DMS153 (cell line): ENCODE measurements at regions not wholly inside any gene's neighbourhood (a gene's known extent, or its start where the extent isn't known, plus 50 kb on each side); places are given as distances from the start of the nearest gene placed in this dataset.
"Not testable (repeated sequence)": the region's sequence is repeated elsewhere in the genome, so short reads cannot be mapped to it uniquely, and the experiment has no call there.

ENCODE experiments used
- DNase-seq: peaks from one replicate; lab custom pipeline; 2025; lab: John Stamatoyannopoulos, UW

GRCh38 chr15:26026671-26027070 lies 163.5 kb upstream of the ATP10A start:
- DNase-seq: not testable (repeated sequence)

GRCh38 chr15:26024241-26024640 lies 161.1 kb upstream of the ATP10A start:
- no peak for DNase-seq

DNA sequence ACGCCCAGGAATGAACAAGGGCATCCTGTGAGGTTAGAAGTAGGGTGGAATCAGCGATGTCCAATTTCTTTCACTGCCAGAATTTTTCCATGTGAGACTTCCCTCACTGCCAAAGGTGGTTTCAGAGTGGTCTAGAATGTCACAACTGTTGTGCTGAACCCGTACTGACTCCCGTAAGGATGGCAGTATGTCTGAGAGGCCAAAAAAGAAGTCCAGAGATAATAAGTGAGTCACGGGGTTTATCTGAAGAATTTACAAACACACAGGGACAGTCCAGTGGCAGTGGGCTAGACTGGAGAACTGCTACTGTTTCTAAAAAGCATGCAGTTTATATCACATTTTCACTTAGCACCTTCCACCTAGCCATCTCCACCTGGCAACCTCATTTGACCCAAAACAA lies 160.6 kb upstream of the ATP10A start:
- no peak for DNase-seq

- DNase-seq: no peak
These were observed 160.1 kb upstream of the ATP10A start for GRCh38 chr15:26023231-26023630.

- DNase-seq: no peak
These were observed 157.7 kb upstream of the ATP10A start for GRCh38 chr15:26020871-26021270.

GRCh38 chr15:26017665-26018064 lies 154.5 kb upstream of the ATP10A start:
- DNase-seq: no peak

- DNase-seq: no peak
These were observed 152.5 kb upstream of the ATP10A start for GRCh38 chr15:26015516-26016075.

- DNase-seq: no peak
These were observed 150.9 kb upstream of the ATP10A start for GRCh38 chr15:26013981-26014380.

GRCh38 chr15:26011916-26012315 lies 148.8 kb upstream of the ATP10A start:
- no peak for DNase-seq

GRCh38 chr15:26007151-26007550 lies 144.0 kb upstream of the ATP10A start:
- DNase-seq: no peak

DNA sequence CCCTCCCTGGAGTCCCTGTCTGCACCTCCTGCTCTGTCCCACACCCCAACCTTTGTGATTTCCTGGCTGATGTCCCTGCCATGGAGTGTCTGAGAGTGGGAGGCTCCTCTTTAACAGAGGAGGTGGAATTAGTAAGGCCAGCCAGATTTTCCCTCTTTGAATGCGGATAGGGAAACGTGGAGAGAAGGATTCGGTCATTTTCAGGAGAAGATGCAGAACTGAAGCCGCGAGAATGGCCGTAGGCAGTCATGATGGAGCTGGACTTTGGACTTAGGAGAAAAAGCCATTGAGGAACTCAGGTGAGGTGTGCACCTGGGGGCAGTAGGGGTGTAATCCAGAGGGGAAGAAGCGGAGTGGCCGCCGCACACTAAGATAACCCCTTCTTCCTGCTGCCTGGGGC lies 138.1 kb upstream of the ATP10A start:
- DNase-seq: no peak

DNA sequence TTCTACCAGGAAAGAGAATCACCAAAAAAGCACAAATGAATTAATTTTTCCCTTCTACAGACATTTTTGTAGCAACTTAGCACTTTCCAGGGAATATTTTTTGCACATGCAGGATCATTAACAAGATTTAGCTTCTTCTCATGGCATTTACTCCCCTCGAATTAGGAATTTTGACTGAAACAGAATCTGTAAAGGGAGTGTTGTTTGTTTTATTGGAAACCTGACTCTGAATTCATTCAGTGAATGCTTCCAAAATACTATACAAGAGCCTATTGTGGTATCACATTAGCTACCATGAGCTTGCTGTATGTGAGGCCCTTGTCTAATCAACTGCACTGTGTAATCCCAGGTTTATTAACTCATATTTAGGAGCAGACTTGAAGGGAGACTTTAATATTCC lies 130.4 kb upstream of the ATP10A start:
- no peak for DNase-seq

DNA sequence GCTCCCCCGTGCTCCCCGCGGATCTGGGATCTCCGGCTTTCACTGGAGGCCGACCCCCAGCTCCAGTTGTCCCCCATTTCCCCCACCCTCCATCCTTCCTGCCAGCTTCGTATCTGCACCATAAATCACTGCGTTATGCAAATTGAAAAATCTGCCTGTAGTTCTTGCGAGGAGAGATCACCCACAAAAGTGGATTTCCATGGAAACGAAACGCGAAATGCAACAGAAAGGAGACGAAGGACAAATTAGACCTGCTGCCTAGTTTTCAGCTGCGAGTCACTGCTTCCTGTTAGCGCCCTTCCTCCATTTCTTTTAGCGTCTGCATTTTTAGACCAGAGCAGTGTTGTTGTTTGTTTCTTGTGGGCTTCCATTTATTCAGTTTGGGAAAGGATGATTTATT lies 127.1 kb upstream of the ATP10A start:
- no peak for DNase-seq

GRCh38 chr15:25989327-25989726 lies 126.2 kb upstream of the ATP10A start:
- no peak for DNase-seq

- DNase-seq: not testable (repeated sequence)
These were observed 125.6 kb upstream of the ATP10A start for GRCh38 chr15:25988716-25989115.

- DNase-seq: no peak
These were observed 124.5 kb upstream of the ATP10A start for GRCh38 chr15:25987638-25988037.

DNA sequence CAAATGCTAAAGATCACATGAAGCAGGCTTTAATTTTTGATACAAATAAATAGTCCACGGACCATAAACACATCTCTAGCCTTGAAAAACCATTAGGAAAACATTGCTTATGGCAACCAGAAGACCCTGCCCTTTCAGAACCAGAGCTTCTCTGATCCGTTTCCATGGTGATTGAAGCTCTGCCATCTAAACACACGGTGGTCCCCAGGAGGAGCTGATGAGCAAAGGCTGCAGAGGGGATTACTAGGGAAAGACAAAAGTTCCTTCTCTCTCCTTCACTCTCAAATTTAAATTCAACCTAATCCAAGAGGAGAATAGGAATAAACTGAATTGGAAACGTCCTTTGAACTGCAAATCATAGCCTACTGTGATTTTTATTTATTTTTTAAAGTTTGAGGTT lies 122.0 kb upstream of the ATP10A start:
- DNase-seq: no peak

- DNase-seq: no peak
These were observed 119.6 kb upstream of the ATP10A start for GRCh38 chr15:25982736-25983135.

DNA sequence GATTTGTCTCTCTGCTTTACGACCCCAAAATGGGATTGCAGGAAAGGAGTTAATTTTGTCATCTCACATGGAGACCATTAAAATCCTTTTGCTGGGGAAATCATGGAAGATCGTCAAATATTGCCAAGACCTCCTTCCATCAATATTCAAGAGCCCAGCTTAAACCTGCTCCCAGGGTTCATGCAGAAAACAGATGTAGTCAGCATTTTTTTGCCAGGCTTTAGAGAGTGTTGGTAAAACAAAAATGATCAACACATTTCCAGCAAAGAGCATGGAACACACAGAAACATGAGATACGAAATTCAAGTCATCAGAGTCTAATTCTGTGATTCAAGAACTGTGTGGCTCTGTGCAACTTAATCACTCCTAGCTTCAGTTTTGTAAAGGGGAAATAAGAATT lies 118.0 kb upstream of the ATP10A start:
- DNase-seq: no peak

- no peak for DNase-seq
These were observed 109.1 kb upstream of the ATP10A start for GRCh38 chr15:25972141-25972675.

GRCh38 chr15:25971053-25971452 lies 107.9 kb upstream of the ATP10A start:
- DNase-seq: no peak

- no peak for DNase-seq
These were observed 106.8 kb upstream of the ATP10A start for GRCh38 chr15:25969886-25970285.

DNA sequence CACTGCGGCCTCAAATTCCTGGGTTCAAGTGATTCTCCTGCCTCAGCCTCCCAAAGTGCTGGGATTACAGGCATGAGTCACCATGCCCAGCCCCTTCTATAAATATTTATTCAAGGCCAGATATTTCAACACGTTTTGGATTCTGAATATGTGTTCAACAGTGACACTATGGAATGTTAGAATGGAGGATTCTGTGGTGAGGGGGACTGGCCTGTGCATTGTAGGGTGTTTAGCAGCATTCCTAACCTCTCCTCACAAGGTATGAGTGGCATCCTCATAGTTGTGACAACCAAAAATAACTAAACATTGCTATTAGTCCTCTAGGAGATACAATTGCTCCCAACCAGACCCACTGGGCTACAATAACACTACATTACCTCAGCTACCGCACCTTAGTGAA lies 104.0 kb upstream of the ATP10A start:
- no peak for DNase-seq

- no peak for DNase-seq
These were observed 102.2 kb upstream of the ATP10A start for GRCh38 chr15:25965326-25965725.

DNA sequence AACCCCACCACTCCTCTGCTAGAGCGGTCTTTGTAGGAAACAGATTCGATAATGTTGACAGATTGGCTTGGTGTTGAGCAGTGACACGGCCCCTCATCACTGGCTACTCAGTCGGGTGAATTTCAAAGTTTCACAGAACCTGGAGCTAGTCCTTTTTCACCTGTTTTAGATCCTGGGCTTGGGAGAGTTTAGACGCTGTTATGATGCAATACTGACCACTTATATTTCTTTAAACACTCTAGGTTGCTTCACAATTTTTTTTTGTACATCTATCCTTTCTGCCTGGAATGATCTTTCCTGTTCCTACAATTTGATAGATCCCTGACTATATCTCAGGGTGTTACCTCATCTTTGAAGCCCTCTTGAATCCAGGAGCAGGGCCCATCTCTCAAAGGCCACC lies 97.1 kb upstream of the ATP10A start:
- DNase-seq: no peak
